HCT116 (cell line): ENCODE measurements at regions not wholly inside any gene's neighbourhood (a gene's known extent, or its start where the extent isn't known, plus 50 kb on each side); places are given as distances from the start of the nearest gene placed in this dataset.

Experiments
- ATAC-seq: fragments of 200-7000 bp; cut with Tn5 transposase; 2 replicates; pipeline ENCODE4 v1.9.1; 2020; ENCODE audit warnings: mild to moderate bottlenecking, moderate library complexity
- BruUV-seq: library from RNA; stranded (reverse); fragments of 400-500 nt; replicated peaks from 2 replicates; lab custom pipeline; 2021; lab: Mats Ljungman, UMichigan
- CTCF ChIA-PET: fragments of 300-600 bp; sonication (Branson Sonifier 250); formaldehyde crosslinking; loops from one replicate; lab custom pipeline; 2021; ENCODE audit warnings: antibody characterized with exemption; lab: Charles Lee
- POLR2A ChIA-PET: fragments of 300-600, 350-600 bp; sonication (Branson Sonifier 250); formaldehyde crosslinking; loops from one replicate; lab custom pipeline; 2021; ENCODE audit warnings: antibody characterized with exemption; lab: Charles Lee
- RAD21 ChIA-PET, 2 experiments: fragments of 300-600 bp; sonication (Branson Sonifier 250); formaldehyde crosslinking; loops; one replicate each; lab custom pipeline; 2023; ENCODE audit warnings: low total read pairs in 2 of 2; ENCODE audit not compliant: uncharacterized antibody in 2 of 2, unreplicated experiment in 2 of 2, low non-redundant PET in 1 of 2; lab: Charles Lee
- DNase-seq: peaks from one replicate; pipeline ENCODE4 v3.0.0-alpha.2; 2010; ENCODE audit warnings: low read depth, low spot score
- H2AFZ ChIP-seq: fragments of 200-600 bp; shearing (Covaris generic), sonication (generic); 2 replicates; pipeline ENCODE4 v1.6.1; 2017; ENCODE audit warnings: low read depth, mixed run types, mixed read lengths, antibody characterized with exemption, low read length; ENCODE audit not compliant: poor library complexity, severe bottlenecking
- H3K27ac ChIP-seq: 2 replicates; pipeline ENCODE4 v1.5.1; 2012; ENCODE audit warnings: low read depth, low read length
- H3K27me3 ChIP-seq: fragments of 200-600 bp; sonication (generic); 2 replicates; pipeline ENCODE4 v1.6.1; 2016; ENCODE audit warnings: mixed run types, low read length, mixed read lengths; ENCODE audit not compliant: insufficient read depth
- H3K36me3 ChIP-seq, 2 experiments: fragments of 200-500 bp in 1 of 2; fragments of 200-600 bp in 1 of 2; sonication (Bioruptor generic) in 1 of 2; sonication (generic) in 1 of 2; 2 replicates each; pipeline versions ENCODE4 v1.5.1 to v1.6.1; 2014 to 2016; ENCODE audit warnings: low read length in 2 of 2, inconsistent platforms in 1 of 2, mixed read lengths in 1 of 2, mixed run types in 1 of 2; ENCODE audit not compliant: insufficient read depth in 2 of 2, control insufficient read depth in 1 of 2
- H3K4me1 ChIP-seq, 2 experiments: fragments of 200-600 bp in 1 of 2; sonication (generic) in 1 of 2; 2 replicates each; pipeline versions ENCODE4 v1.5.1 to v1.6.1; 2012 to 2017; ENCODE audit warnings: low read length in 2 of 2, inconsistent platforms in 1 of 2, mild to moderate bottlenecking in 1 of 2, mixed read lengths in 1 of 2, mixed run types in 1 of 2, moderate library complexity in 1 of 2; ENCODE audit not compliant: insufficient read depth in 2 of 2, control insufficient read depth in 1 of 2
- H3K4me2 ChIP-seq: fragments of 200-600 bp; sonication (generic); 2 replicates; pipeline ENCODE4 v1.6.1; 2017; ENCODE audit warnings: mixed run types, low read length, mixed read lengths
- H3K4me3 ChIP-seq, 2 experiments: fragments of 200-600 bp in 1 of 2; sonication (generic) in 1 of 2; replicated peaks in 1 of 2; 2 replicates each; pipeline ENCODE4 v1.5.1; 2011 to 2016; ENCODE audit warnings: low read length in 2 of 2, control low read depth in 1 of 2, low read depth in 1 of 2, mild to moderate bottlenecking in 1 of 2, mixed read lengths in 1 of 2, mixed run types in 1 of 2
- H3K79me2 ChIP-seq: fragments of 200-600 bp; sonication (generic); 2 replicates; pipeline ENCODE4 v1.6.1; 2017; ENCODE audit warnings: mild to moderate bottlenecking, mixed run types, low read length, moderate library complexity, mixed read lengths; ENCODE audit not compliant: insufficient read depth
- H3K9ac ChIP-seq: fragments of 200-600 bp; sonication (generic); 2 replicates; pipeline ENCODE4 v1.6.1; 2016; ENCODE audit warnings: low read length, mixed read lengths
- H3K9me2 ChIP-seq: fragments of 200-600 bp; sonication (generic), shearing (Covaris generic); 2 replicates; pipeline ENCODE4 v1.6.1; 2017; ENCODE audit warnings: mixed run types, mild to moderate bottlenecking, moderate library complexity; ENCODE audit not compliant: insufficient read depth
- H3K9me3 ChIP-seq, 2 experiments: fragments of 200-500 bp in 1 of 2; fragments of 200-600 bp in 1 of 2; sonication (Bioruptor generic) in 1 of 2; sonication (generic) in 1 of 2; 2 replicates each; pipeline ENCODE4 v1.6.1; 2014 to 2017; ENCODE audit warnings: low read length in 2 of 2, mixed read lengths in 2 of 2, inconsistent platforms in 1 of 2, low read depth in 1 of 2, mild to moderate bottlenecking in 1 of 2, mixed run types in 1 of 2, moderate library complexity in 1 of 2; ENCODE audit not compliant: control insufficient read depth in 1 of 2, insufficient read depth in 1 of 2
- H4K20me1 ChIP-seq: fragments of 200-600 bp; sonication (generic), shearing (Covaris generic); 2 replicates; pipeline ENCODE4 v1.6.1; 2017; ENCODE audit warnings: mixed run types, mild to moderate bottlenecking, moderate library complexity; ENCODE audit not compliant: insufficient read depth
- ATF3 ChIP-seq: IDR thresholded peaks from 2 replicates; pipeline ENCODE4 v1.6.1; 2012
- CBX3 ChIP-seq: IDR thresholded peaks from 2 replicates; pipeline ENCODE4 v1.6.1; 2012; ENCODE audit warnings: low read depth
- CEBPB ChIP-seq: IDR thresholded peaks from 2 replicates; pipeline ENCODE4 v1.6.1; 2012; ENCODE audit warnings: low read depth
- EGR1 ChIP-seq: IDR thresholded peaks from 2 replicates; pipeline ENCODE4 v1.6.1; 2012; ENCODE audit warnings: low read depth
- ELF1 ChIP-seq: IDR thresholded peaks from 2 replicates; pipeline ENCODE4 v1.6.1; 2012; ENCODE audit warnings: low read depth, borderline replicate concordance
- EZH2 ChIP-seq: fragments of 200-600 bp; sonication (generic); IDR thresholded peaks from 2 replicates; pipeline ENCODE4 v1.6.1; 2017; ENCODE audit warnings: antibody characterized with exemption, mixed run types
- EZH2phosphoT487 ChIP-seq: fragments of 200-600 bp; IDR thresholded peaks from 2 replicates; pipeline ENCODE4 v1.6.1; 2018; ENCODE audit warnings: antibody characterized with exemption, borderline replicate concordance
- FOSL1 ChIP-seq: IDR thresholded peaks from 2 replicates; pipeline ENCODE4 v1.6.1; 2012; ENCODE audit warnings: low read depth
- JUND ChIP-seq: IDR thresholded peaks from 2 replicates; pipeline ENCODE4 v1.6.1; 2012
- POLR2A ChIP-seq: IDR thresholded peaks from 2 replicates; pipeline ENCODE4 v1.7.0; 2011; ENCODE audit warnings: borderline replicate concordance; ENCODE audit not compliant: insufficient read depth, insufficient read length; ENCODE audit errors: extremely low read depth
- POLR2AphosphoS5 ChIP-seq: IDR thresholded peaks from 2 replicates; pipeline ENCODE4 v1.6.1; 2011; ENCODE audit warnings: mild to moderate bottlenecking, low read depth, low read length, moderate library complexity
- RAD21 ChIP-seq: IDR thresholded peaks from 2 replicates; pipeline ENCODE4 v1.6.1; 2012; ENCODE audit warnings: low read depth, mild to moderate bottlenecking
- REST ChIP-seq: IDR thresholded peaks from 2 replicates; pipeline ENCODE4 v1.6.1; 2012; ENCODE audit warnings: low read depth
- SIN3A ChIP-seq: IDR thresholded peaks from 2 replicates; pipeline ENCODE4 v1.6.1; 2012; ENCODE audit warnings: low read depth
- SRF ChIP-seq: IDR thresholded peaks from 2 replicates; pipeline ENCODE4 v1.6.1; 2012; ENCODE audit warnings: low read depth
- YY1 ChIP-seq: IDR thresholded peaks from 2 replicates; pipeline ENCODE4 v1.6.1; 2011; ENCODE audit warnings: low read length, low read depth, moderate library complexity, mild to moderate bottlenecking; ENCODE audit not compliant: insufficient replicate concordance; ENCODE audit errors: extremely low read depth
- ZBTB33 ChIP-seq: IDR thresholded peaks from 2 replicates; pipeline ENCODE4 v1.6.1; 2011; ENCODE audit warnings: mild to moderate bottlenecking, low read length, moderate library complexity; ENCODE audit not compliant: insufficient replicate concordance; ENCODE audit errors: extremely low read depth
- intact Hi-C: fragments of 100-400 bp; cut with micrococcal nuclease; formaldehyde crosslinking; loops from 2 replicates; pipeline ENCODE4 v1.10.0; 2022

GRCh38 chr5:92086059-92086811 lies 703.1 kb upstream of the ARRDC3 start:
- H3K9ac ChIP-seq = no peak overlapping the region
- BruUV-seq = no TSS peak
- no peak overlapping the region for H3K27ac ChIP-seq
- H3K9me2 ChIP-seq = no peaks in the 10 kb centered on the region
- no peak overlapping the region for H3K4me2 ChIP-seq
- no peaks in the 10 kb centered on the region for H3K9me3 ChIP-seq
- no peak overlapping the region for H2AFZ ChIP-seq
- H3K4me3 ChIP-seq = no peak overlapping the region
- RAD21 ChIA-PET = no interaction called here
- TF ChIP-seq SRF = no peak
- no peak for TF ChIP-seq SIN3A
- TF ChIP-seq ATF3 = no peak
- TF ChIP-seq EZH2 = no peak
- no peak for TF ChIP-seq FOSL1
- no peak for TF ChIP-seq ZBTB33
- TF ChIP-seq JUND = no peak
- TF ChIP-seq REST = no peak
- no peak for TF ChIP-seq EZH2phosphoT487
- no peak for TF ChIP-seq CBX3
- no peak for TF ChIP-seq RAD21
- TF ChIP-seq CEBPB = no peak
- TF ChIP-seq ELF1 = no peak
- TF ChIP-seq EGR1 = no peak
- TF ChIP-seq POLR2A = no peak
- no peak for TF ChIP-seq POLR2AphosphoS5
- TF ChIP-seq YY1 = no peak
- H3K4me1 ChIP-seq = no peaks in the 10 kb centered on the region
- H3K36me3 ChIP-seq = no peaks in the 10 kb centered on the region
- intact Hi-C loops = no loop called here
- no peaks in the 10 kb centered on the region for H3K79me2 ChIP-seq
- POLR2A ChIA-PET = no interaction called here
- no peaks in the 10 kb centered on the region for H3K27me3 ChIP-seq
- ATAC-seq (no peak), DNase-seq (no peak)
- CTCF ChIA-PET = no interaction called here
- no peaks in the 10 kb centered on the region for H4K20me1 ChIP-seq
